ENCODE measurements at regions not wholly inside any gene's neighbourhood (a gene's known extent, or its start where the extent isn't known, plus 50 kb on each side); places are given as distances from the start of the nearest gene placed in this dataset.
"Not testable (repeated sequence)": the region's sequence is repeated elsewhere in the genome, so short reads cannot be mapped to it uniquely, and the experiment has no call there.

DNA sequence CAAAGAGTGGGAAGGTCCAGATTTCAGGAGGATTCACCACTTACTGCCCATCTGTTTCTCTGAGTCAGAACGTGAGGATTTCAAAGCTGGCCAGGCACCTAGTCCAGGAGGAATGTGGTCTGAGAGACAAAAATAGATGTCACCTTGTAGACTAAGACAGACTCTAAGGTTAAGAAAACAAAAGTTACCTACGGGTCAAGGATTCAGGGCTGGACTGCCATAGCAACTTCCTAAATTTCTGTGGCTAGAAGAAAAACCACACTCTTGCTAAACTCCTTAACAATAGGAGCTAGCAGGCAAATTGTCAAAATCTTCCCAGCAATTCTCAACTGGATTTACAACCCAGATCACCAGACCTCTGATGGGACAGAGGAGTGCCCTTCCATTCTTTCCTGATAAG lies 250.4 kb upstream of the NOTCH2NLA start:
- not testable (repeated sequence) for H2AFZ ChIP-seq (ENCODE audit: low read length); H2AK5ac ChIP-seq (ENCODE audit: insufficient read length, low read length); H4K5ac ChIP-seq (ENCODE audit: insufficient read length, low read depth, low read length); H3T11ph ChIP-seq (ENCODE audit: low read length); H3K4ac ChIP-seq (ENCODE audit: low read depth, low read length); H3K9ac ChIP-seq (ENCODE audit: extremely low read depth, insufficient read length, low read length); H3K4me1 ChIP-seq (ENCODE audit: insufficient read depth, low read length); H3K27ac Mint-ChIP-seq; H2BK20ac ChIP-seq (ENCODE audit: low read depth, low read length, poor library complexity, severe bottlenecking); H4K8ac ChIP-seq (replicated peaks; ENCODE audit: insufficient read length, low read depth, low read length); H3K79me1 ChIP-seq (ENCODE audit: insufficient read depth, low read depth, low read length, poor library complexity, severe bottlenecking); H3K27ac ChIP-seq (ENCODE audit: insufficient read length, low read depth, low read length); H3K9me3 ChIP-seq (ENCODE audit: control insufficient read depth, low read depth, low read length); H3K23ac ChIP-seq (ENCODE audit: insufficient read length, low read depth, low read length); H2BK5ac ChIP-seq (ENCODE audit: insufficient read length, low read length); H3K79me2 ChIP-seq (ENCODE audit: insufficient read depth, low read length); H3K9me3 Mint-ChIP-seq; H3K23me2 ChIP-seq (ENCODE audit: insufficient read length, low read depth, low read length, poor library complexity, severe bottlenecking); H3K27me3 Mint-ChIP-seq (ENCODE audit: low read depth); H4K20me1 ChIP-seq (ENCODE audit: control insufficient read depth, insufficient read depth, insufficient read length); H4K91ac ChIP-seq (ENCODE audit: insufficient read length, low read depth, low read length); H3K4me1 Mint-ChIP-seq; H3K4me2 ChIP-seq (ENCODE audit: insufficient read depth, insufficient read length, low read length); H3K18ac ChIP-seq (ENCODE audit: insufficient read length, low read depth, low read length); H2BK12ac ChIP-seq (ENCODE audit: insufficient read length, low read depth, low read length); H2BK15ac ChIP-seq (ENCODE audit: low read depth, low read length); H3K36me3 Mint-ChIP-seq (ENCODE audit: insufficient read depth in 1 of 3, low read depth in 3 of 3); H3K27me3 ChIP-seq (ENCODE audit: insufficient read depth, low read length); H2BK120ac ChIP-seq (ENCODE audit: low read depth, low read length, poor library complexity, severe bottlenecking); DNase-seq; H3K14ac ChIP-seq (ENCODE audit: insufficient read depth, low read length); H3K56ac ChIP-seq (ENCODE audit: insufficient read length, low read depth, low read length); H3K4me3 Mint-ChIP-seq
- WGBS (ENCODE audit: extremely low coverage, insufficient read length, low lambda C conversion rate) = no CpG with 5 or more reads among the region's 2 CpGs
